ENCODE measurements at regions not wholly inside any gene's neighbourhood (a gene's known extent, or its start where the extent isn't known, plus 50 kb on each side); places are given as distances from the start of the nearest gene placed in this dataset.

DNA sequence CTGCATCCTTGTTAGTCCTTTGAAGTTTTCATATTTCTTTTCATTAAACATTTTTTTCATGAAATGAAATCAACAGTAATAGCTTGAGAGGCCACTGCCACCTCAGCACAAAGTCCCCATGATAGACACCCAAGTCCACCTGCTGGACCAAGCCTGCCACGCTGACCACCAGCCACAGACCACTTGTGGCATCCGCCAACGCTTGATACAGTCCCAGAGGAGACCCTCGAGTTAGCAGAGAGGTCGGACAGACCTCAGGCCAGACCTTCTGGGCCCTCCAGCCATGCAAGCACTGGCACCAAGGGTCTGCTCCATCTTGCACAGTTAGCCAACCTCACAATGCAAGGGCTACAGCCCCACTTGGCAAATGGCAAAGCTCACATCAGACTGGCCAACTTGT lies 91.8 kb upstream of the RTL6 start:
- Histone ChIP-seq H3K4me1 (ENCODE audit: insufficient read depth, low read length, poor library complexity, severe bottlenecking) (peaks cover 17% of the 10 kb centered on the region), H3K27me3 (replicated peaks; ENCODE audit: insufficient read depth, low read depth, low read length, poor library complexity) (no peaks in the 10 kb centered on the region), H3K36me3 (ENCODE audit: insufficient read depth, low read length, poor library complexity, severe bottlenecking) (no peaks in the 10 kb centered on the region), H3K27ac (ENCODE audit: low read depth, low read length, poor library complexity, severe bottlenecking) (no peak overlapping the region), H3K9me3 (ENCODE audit: low read depth, low read length, poor library complexity, severe bottlenecking) (no peaks in the 10 kb centered on the region), H3K4me3 (ENCODE audit: low read depth, low read length, poor library complexity, severe bottlenecking) (no peak overlapping the region)
- intact Hi-C loops (cut with micrococcal nuclease; ENCODE audit: unreplicated experiment), result no loop called here
- DNase-seq (ENCODE audit: low spot score), result no peak
- BruUV-seq (replicated peaks), result no TSS peak
- TF ChIP-seq EZH2 (IDR thresholded peaks at IDR 0.05; ENCODE audit: borderline replicate concordance, low read depth, low read length, poor library complexity, severe bottlenecking), result no peak
- TF ChIP-seq, protein P1, sequence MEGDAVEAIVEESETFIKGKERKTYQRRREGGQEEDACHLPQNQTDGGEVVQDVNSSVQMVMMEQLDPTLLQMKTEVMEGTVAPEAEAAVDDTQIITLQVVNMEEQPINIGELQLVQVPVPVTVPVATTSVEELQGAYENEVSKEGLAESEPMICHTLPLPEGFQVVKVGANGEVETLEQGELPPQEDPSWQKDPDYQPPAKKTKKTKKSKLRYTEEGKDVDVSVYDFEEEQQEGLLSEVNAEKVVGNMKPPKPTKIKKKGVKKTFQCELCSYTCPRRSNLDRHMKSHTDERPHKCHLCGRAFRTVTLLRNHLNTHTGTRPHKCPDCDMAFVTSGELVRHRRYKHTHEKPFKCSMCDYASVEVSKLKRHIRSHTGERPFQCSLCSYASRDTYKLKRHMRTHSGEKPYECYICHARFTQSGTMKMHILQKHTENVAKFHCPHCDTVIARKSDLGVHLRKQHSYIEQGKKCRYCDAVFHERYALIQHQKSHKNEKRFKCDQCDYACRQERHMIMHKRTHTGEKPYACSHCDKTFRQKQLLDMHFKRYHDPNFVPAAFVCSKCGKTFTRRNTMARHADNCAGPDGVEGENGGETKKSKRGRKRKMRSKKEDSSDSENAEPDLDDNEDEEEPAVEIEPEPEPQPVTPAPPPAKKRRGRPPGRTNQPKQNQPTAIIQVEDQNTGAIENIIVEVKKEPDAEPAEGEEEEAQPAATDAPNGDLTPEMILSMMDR (conservative IDR thresholded peaks at IDR 0.05; ENCODE audit: low read depth, low read length), result no peak
- ChIA-PET CTCF (no interaction called here), POLR2A (ENCODE audit: low non-redundant PET) (interaction anchor here (0.6 kb wide), 1 partner anchor 55 kb away, joined by 3 read pairs; no protein-coding TSS in a partner anchor)

DNA sequence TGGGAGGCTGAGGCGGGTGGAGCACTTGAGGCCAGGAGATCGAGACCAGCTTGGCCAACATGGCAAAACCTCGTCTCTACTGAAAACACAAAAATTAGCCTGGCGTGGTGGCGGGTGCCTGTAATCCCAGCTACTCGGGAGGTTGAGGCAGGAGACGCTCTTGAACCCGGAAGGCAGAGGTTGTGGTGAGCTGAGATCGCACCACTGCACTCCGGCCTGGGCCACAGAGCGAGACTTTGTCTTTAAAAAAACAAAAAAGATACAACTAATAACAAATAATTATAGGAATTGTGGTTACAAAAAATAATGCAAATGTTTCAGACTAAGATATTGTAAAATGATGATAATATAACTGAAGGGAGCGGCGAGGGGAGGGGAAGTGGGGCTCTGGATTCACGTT lies 90.3 kb upstream of the RTL6 start:
- Histone ChIP-seq H3K36me3 (ENCODE audit: insufficient read depth, low read length, poor library complexity, severe bottlenecking) (no peaks in the 10 kb centered on the region), H3K4me1 (ENCODE audit: insufficient read depth, low read length, poor library complexity, severe bottlenecking) (peaks cover 17% of the 10 kb centered on the region), H3K9me3 (ENCODE audit: low read depth, low read length, poor library complexity, severe bottlenecking) (no peaks in the 10 kb centered on the region), H3K4me3 (ENCODE audit: low read depth, low read length, poor library complexity, severe bottlenecking) (no peak overlapping the region), H3K27me3 (replicated peaks; ENCODE audit: insufficient read depth, low read depth, low read length, poor library complexity) (no peaks in the 10 kb centered on the region), H3K27ac (ENCODE audit: low read depth, low read length, poor library complexity, severe bottlenecking) (no peak overlapping the region)
- no TSS peak for BruUV-seq (replicated peaks)
- intact Hi-C loops (cut with micrococcal nuclease; ENCODE audit: unreplicated experiment), result no loop called here
- TF ChIP-seq EZH2 (IDR thresholded peaks at IDR 0.05; ENCODE audit: borderline replicate concordance, low read depth, low read length, poor library complexity, severe bottlenecking), result no peak
- TF ChIP-seq, protein P1 (conservative IDR thresholded peaks at IDR 0.05; ENCODE audit: low read depth, low read length), result no peak
- no peak for DNase-seq (ENCODE audit: low spot score)
- CTCF ChIA-PET, result no interaction called here
- POLR2A ChIA-PET (ENCODE audit: low non-redundant PET), result no interaction called here

DNA sequence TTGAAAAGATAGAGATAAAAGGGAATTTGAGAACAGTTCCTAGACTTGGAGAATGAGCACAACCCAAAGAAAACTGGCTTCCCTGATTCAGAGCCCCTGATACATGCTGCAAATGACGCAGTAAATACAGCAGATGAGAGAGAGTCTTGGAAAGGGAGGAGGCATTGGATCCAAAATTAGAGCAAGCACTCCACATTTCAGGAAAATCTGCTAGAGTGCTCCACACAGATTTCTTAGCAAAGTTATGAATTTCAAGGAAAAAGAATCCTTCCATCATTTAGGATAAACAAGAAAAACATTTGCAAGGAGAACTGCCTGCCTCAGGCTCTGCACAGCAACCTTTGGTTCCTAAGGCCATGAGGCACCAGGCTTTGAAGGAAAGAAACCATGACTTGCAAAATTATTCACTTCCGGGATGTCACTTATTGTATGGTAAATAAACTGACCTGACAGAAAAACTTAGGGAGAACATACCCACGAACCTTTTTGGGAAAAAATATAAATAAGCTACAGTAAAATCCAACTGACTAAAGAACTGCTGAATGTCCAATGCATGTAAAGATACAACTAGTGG lies 89.8 kb upstream of the RTL6 start:
- Histone ChIP-seq H3K27me3 (replicated peaks; ENCODE audit: insufficient read depth, low read depth, low read length, poor library complexity) (no peaks in the 10 kb centered on the region), H3K27ac (ENCODE audit: low read depth, low read length, poor library complexity, severe bottlenecking) (no peak overlapping the region), H3K9me3 (ENCODE audit: low read depth, low read length, poor library complexity, severe bottlenecking) (no peaks in the 10 kb centered on the region), H3K36me3 (ENCODE audit: insufficient read depth, low read length, poor library complexity, severe bottlenecking) (no peaks in the 10 kb centered on the region), H3K4me1 (ENCODE audit: insufficient read depth, low read length, poor library complexity, severe bottlenecking) (peaks cover 12% of the 10 kb centered on the region), H3K4me3 (ENCODE audit: low read depth, low read length, poor library complexity, severe bottlenecking) (no peak overlapping the region)
- TF ChIP-seq, protein P1 (conservative IDR thresholded peaks at IDR 0.05; ENCODE audit: low read depth, low read length), result no peak
- TF ChIP-seq EZH2 (IDR thresholded peaks at IDR 0.05; ENCODE audit: borderline replicate concordance, low read depth, low read length, poor library complexity, severe bottlenecking), result no peak
- BruUV-seq (replicated peaks), result no TSS peak
- CTCF ChIA-PET, result no interaction called here
- POLR2A ChIA-PET (ENCODE audit: low non-redundant PET), result no interaction called here
- intact Hi-C loops (cut with micrococcal nuclease; ENCODE audit: unreplicated experiment), result no loop called here
- no peak for DNase-seq (ENCODE audit: low spot score)

All from A673 (cell line).